Lung microvascular endothelial cell (primary cell): ENCODE measurements at regions not wholly inside any gene's neighbourhood (a gene's known extent, or its start where the extent isn't known, plus 50 kb on each side); places are given as distances from the start of the nearest gene placed in this dataset.
"Not testable (repeated sequence)": the region's sequence is repeated elsewhere in the genome, so short reads cannot be mapped to it uniquely, and the experiment has no call there.

Experiments used
- DNase-seq, 2 donors: peaks; one replicate each; pipeline versions ENCODE4 v3.0.0 to v3.0.0-alpha.2; 2010; ENCODE audit warnings: low read depth in 2 of 2

DNA sequence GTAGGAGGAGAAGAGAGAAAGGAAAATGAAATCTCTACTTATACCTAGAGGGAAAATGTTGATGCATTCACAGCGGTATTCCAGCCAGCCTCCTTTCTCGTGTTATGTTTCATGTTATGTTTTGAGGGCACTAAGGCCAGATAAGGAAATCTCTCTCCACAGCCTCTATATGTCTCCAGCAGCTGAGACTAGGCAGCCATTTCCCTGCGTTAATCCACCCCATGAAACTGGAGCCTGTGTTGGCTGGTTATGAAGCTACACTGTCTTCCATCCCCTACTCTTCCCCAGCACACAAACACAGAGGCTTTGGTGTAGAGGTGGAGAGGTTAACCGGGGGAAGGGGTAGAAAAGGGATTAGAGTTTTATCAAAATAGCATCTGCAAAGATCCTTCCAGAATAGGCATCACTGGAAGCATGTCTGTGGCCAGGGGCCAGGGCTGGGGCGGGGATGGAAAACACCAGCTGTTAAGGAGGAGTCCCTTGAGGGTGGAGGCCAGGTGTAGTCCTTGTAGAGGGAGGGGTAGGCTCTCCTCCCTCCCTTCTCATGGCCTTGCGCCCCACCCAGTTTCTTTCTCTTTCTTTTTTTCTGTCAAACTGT is 100.9 kb upstream of the TNP1 start:
- no peak for DNase-seq

DNA sequence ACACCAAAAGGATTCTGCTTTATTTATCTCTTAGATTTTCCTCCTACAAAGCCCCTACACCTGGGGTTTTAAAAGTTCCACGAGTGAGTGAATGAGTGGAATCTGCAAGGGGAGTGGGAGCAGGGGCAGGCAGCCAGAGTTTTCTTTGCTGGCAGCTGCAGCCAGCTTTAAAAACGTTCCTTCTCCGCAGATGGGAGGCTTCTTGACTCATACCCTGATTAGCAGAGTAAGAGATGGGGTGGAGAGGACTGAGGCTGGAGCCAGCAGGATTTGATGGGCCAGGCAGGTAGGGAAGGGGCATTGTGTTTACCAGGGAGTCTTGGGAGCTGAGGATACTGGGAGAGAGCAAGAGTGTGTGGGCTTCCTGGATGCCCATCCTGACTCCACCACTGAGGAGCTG is 99.6 kb upstream of the TNP1 start:
- DNase-seq = no peak

DNA sequence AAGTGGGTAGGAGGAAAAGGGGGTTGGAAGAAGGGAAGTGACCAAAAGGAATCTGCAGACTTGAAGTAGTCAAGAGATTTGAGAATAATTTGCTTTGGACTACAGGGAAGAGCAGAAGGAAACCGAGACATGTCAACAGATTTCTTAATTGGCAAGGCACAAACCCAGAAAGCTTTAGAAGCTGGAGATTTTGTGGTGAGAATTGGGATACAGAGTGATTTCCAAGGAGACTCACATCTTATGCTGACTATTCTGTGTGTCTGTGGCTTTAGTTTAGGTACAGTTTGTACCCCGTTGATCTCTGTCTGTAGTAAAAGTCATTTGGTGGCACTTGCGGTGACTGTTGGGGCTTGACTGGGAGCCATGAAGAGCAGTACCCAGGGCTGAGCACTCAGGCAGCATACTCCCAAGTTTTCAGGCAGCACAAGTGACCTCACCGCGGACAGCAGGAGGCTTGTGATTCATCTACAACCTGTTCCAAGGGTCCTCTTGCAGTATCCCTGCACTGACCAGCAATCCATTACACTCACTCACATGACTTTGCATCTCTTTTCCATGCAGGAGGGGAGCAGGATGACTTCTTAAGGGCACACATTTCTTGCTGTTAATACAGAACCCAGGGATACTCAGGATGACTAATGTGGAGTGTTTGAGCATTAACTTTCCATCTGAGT is 97.1 kb upstream of the TNP1 start:
- no peak for DNase-seq

DNA sequence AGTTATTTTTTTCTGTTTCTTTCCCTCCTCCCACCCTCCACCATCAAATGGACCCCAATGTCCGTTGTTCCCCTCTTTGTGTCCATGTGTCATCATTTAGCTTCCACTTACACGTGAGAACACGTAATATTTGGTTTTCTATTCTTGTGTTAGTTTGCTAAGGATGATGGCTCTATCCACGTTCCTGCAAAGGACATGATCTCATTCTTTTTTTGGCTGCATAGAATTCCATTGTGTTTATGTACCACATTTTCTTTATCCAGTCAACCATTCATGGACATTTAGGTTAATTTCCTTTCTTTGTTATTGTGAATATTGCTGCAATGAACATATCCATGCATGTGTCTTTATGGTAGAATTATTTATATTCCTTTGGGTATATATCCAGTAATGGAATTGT is 91.3 kb upstream of the TNP1 start:
- no peak for DNase-seq

DNA sequence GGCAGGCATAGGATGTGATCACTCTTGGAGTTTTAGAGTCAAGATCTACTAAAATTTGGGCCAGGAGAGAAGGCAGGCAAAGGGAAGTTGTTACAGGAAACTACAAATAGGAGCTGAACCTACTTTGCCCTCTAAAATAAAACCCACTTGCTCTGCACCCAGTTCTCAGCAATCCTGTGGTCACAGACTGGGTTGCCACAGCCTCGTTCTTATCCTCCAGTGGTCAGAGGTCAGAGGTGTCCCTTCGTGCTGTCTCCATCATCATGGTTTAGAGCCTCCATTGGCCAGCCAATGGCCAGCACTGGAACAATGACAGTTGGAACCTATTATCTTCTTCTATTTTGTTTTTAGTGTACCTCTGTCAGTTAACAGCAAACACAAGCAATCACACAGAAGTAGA is 90.7 kb upstream of the TNP1 start:
- no peak for DNase-seq

DNA sequence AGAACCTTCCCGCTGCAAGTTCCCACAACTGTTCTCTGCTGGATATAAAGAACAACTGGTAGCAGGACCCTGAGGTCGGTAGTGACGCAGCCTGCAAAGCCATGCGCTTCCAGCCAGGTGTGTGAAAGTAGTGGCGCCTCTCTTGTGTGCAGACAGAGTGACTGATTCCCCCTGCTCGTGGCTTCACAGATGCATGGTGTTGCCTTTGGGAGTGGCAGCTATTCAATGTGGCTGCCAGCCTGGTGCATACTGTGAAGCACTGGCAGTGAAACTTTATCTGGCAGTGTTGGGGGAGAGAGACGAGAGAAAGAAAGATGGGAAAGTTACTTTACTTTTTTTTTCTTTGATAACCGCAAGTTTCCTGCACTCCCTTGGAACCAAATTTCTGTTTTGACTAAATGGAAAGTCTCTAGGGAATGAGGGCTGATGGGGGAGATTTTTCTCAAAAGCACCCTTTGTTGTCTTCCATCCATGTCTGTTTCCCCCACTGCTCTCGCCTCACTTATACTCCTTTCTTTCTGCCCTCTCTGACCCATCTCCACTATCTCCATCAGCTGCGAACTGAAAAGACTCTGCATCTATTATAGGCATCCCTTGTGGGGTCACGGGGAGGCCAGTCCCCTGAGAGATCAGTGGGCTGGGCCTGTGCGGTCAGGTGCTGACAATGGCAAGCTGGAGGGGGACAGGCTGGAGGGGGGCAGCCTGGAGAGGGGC is 90.0 kb upstream of the TNP1 start:
- no peak for DNase-seq

DNA sequence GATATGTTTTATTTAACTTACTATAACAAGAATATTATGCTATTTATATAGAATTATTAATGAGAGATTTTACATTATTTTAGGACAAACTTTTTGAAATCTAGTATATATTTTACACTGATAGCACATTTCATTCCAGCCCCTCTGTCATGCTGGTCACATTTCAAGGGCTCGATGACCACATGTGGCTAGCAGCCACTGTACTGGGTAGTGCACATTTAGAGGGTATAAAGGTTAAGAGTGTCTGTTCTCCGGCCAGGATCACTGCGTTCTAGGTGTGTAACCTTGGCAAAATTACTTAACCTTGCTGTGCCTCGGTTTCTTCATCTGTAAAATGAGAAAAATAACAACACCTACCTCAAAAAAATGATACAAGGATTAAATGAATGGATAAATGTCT is 87.2 kb upstream of the TNP1 start:
- no peak for DNase-seq

DNA sequence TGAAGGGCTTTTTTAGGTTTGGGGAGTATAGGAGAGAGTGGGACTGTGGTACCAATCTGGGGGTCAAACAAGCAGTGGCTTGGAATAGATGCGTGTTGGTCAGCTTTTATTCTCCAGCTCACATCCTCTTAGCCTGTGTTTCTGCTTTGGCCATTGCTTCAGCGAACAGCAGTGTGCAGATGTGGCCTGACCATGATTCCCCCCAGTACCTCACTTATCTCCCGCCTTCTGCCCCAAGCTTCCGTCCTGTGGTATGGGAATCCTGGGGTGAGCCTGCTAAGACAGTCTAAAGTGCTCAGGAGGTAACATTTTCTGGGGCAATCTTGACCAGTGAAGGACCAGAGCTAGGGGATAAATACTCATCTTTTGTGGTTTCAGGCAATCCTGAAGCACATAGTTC is 84.9 kb upstream of the TNP1 start:
- no peak for DNase-seq

DNA sequence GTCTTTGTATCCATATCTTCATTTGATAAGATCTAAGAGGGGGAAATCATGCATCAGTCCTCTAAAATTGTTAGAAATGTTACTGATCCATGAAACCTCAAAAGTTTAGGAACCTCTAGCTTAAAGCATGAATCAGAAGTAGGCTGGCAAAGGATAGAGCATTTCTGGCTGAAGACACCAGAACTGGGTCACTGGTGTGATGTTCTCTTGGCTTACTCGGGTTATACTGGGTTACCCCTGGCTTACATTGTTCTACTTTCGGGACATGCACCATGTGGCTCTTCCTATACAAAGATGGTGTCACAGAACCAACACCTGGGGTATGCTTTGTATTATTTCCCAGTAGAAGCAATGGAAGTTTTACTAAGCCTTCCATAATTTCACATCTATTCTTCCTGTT is 83.2 kb upstream of the TNP1 start:
- no peak for DNase-seq

DNA sequence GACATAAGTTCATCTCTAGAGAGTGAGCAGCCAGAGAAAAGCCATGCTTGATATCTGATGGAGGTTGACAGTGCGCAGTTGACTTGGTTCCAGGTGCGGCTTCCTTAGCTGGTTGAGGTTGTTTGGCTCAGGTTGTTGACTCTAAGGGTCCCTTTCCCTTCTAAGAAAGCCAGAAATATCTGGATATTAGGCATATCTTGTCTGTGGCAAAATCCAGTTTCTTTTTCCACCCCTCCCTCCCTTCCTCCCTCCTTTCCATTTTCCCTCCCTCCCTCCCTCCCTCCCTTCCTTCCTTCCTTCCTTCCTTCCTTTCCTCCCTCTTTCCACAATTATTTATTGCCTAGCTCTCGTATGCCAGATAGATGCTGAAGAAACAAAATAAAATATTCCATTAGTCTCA is 82.6 kb upstream of the TNP1 start:
- DNase-seq = no peak

DNA sequence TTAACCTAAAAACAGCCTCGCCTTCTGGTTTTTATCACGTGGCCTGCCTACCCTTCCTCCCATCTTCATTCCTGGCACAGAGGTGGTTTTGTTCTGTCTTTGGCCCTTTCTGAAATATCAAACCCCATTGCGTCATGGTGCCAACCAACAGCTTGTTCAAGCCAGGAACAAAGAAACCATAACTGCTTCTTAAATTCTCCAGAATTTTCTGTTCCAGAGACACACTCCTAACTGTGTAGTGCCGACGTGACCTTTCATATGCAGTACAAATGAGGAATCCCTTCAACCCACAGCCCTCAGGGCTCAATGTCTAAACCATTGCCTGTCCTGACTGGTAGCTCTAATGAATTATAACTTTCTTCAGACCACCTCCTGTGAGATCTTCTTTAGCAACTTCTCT is 82.2 kb upstream of the TNP1 start:
- DNase-seq = no peak

DNA sequence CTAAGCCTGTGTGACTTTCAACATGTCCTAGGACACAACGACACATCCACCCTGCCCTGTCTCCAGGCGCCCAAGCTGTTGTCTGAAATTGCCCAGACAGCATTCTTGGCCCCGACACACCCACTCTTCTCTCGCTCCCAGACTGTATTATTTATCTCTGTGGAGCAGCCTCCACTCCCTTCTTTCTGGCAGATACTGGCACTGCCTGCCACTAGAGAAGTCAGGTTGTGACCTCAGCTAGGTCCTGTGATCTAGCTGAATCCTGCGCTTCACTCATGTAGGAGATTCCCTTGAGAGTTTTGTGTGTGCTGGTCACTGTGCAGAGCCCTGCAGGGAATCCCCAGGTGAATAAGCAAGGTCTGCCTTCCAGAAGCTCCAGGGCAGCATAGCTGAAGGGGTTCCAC is 77.1 kb upstream of the TNP1 start:
- DNase-seq = no peak

DNA sequence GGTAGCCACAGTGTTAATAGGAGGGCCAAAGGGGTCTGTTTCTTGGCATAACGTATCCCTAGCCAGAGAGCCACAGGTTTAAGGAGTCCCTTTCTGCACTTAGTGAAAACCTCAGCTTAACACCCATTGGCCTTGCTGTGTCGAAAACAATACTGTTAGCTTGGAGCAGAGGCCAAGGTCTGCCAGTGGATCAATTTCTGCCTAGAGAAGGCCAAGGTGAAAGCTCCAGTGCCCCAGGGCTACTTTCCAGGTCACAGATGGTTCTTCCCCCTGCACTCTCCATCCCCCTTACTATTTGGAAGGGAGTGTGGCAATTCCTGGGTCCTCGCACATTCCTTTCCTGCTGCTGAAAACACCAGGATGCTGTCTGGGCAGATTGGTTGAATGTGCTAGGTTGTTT is 74.8 kb upstream of the TNP1 start:
- no peak for DNase-seq

DNA sequence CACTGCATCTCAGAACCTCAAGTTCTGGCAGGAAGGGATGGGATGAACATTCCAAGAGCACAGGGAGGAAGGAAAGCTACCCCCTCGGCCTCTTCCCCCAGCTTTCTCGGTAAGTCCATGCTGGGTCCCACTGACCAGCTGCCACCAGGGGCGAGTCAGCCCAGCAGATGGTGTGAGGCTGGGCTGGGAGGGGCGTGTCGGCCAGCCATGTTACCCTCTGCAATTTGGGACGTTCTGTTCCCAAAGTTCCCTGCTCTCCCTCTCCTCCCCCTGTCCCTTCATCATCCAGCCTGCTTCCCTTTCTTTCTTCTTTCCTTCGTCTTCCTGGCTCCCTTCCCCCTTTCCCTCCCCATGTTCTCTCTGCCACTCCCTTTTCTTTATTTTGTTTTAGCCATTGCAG is 74.3 kb upstream of the TNP1 start:
- no peak for DNase-seq

DNA sequence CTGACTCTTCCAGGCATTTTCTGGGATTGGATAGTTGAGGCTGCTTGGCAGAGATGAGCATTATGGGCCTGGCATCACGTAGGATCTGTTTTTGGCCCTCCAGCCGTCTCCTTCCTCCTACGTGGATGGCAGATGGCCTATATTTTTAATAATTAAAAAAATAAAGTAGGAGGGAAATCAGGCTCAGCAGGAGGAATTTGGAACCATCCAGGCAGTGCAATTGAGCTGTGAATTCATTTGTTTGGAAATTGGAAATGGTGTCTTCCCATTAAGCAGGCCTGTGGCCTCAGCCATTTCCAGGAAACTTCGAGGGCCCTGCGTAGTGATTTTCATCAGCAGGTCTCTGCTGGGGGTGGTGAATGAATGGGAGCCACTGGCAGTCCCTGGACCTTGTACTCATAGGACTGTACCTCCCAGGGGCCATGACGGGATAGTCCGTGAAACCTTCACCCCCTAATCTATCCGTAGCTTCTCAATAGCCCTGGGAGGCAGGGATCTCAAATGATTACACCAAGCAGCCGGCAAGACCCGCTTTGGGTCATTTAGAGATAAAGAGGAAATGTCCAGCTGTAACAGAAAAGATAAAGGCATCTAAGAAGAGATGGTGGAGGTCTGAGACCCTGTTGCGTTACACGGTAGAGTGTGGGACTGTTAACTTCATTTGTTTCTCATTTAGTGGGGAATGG is 73.1 kb upstream of the TNP1 start:
- no peak for DNase-seq

DNA sequence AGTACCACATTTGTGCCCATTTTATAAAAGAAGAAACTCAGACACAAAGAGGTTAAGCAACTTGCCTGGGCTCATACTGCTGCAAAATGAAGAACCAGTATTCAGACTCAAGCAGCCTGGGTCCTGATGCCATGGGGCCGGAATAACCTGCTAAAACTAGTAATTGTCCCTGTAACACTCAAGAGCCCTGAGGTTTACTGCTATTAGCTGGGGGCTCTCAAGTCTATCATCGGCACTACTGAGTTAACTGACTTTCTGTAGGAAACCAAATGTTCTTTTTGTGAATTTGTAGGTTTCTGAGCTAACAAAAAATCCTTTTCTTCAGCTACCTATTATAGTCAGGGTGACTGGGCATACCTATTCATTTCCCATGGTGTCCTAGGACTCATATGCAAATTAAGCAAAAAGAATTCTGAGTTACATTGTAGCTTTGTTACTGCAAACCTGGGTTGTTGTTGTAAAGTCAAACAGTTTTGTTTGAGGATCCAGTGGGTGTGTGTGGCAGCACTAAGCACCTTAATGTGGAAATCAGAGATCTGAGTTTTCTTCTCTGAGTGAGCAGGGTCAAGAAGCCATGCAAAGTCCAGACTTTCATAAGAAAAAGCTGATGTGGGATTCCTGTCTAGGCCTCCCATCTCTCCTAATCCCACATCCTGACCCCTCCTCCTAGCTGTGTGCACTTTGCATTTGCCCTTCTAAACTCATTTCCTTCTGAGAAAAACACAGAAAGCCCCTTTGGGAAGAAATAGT is 72.4 kb upstream of the TNP1 start:
- peak in 1 of 2 donors; percentile 21 for DNase-seq

DNA sequence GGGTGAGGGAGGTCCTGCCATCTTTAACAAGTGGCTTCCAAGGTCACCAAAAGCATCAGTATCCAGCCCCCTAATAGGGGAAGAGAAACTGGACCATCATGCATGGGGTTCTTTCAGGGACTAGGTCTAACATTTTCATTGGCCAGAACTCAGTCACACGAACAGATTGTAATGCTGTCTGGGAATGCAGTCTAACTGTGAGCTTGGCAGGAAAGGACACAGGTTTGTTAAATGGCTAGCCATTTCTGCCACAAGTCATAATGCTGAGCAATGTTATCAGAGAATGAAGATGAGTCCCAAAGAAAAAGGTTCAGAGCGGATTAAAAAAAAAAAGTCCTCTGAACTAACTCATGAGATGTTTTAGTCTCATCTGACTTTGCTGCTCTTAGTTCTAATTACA is 70.9 kb upstream of the TNP1 start:
- DNase-seq = no peak

DNA sequence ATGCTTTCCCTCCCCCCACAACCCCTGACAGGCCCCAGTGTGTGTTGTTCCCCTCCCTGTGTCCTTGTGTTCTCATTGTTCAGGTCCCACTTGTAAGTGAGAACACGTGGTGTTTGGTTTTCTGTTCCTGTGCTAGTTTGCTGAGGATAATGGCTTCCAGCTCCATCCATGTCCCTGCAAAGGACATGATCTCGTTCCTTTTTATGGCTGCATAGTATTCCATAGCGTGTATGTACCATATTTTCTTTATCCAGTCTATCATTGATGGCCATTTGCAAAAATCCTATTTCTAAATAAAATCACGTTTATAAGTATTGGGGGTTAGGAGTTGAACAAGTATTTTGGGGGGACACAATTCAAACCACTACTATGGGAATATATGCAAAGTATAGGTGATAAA is 69.5 kb upstream of the TNP1 start:
- not testable (repeated sequence) for DNase-seq

DNA sequence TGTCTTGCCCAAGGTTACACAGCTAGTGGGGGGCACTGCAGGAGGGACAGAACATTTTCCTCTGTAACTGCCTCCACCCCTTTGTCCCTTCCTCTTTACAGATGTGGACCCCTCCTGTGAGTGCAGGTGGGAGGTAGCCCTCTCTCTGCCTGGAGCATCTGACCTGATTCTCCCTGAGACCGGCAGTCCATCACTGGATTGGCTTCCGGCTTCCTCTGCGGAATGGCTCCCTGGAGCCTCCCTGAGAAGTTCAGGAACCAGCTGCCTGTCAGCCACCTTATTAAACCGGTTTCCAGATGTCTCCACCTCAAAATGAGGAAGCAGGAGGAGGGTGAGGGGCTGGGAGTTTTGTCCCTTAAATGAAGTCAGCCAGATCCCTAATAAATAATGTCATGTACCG is 67.3 kb upstream of the TNP1 start:
- no peak for DNase-seq

DNA sequence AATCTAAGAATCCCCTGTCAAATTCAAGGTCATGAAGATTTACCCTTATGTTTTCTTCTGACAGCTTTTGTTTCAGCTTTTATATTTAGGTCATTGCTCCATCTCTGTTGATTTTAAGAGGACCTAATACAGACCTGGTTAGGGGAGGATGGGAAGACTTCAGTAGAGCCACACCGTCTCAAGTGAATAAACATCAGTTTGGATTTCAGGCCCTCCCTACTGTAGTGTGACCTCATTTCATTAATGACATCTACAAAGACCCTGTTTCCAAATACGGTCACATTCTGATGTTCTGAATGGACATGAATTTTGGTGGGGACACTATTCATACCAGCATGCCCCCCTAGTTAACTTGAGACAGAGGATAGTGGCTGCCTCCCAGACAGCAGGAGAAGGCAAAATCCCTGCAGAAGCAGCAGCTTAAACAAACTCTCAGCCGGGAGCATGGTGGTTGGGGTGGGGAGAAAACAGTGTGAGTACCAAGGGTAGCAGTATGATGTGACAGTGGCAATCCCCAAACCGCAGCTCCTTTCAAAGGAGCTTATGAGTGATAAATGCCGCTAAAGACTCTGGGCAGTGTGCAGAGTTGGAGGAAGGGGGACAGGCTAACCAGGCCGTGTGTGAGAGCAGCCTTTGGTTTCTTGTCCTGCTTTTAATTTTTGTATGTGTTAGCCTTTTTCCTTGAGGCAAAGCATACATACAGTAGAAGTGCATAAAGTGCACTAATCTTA is 65.9 kb upstream of the TNP1 start:
- no peak for DNase-seq

DNA sequence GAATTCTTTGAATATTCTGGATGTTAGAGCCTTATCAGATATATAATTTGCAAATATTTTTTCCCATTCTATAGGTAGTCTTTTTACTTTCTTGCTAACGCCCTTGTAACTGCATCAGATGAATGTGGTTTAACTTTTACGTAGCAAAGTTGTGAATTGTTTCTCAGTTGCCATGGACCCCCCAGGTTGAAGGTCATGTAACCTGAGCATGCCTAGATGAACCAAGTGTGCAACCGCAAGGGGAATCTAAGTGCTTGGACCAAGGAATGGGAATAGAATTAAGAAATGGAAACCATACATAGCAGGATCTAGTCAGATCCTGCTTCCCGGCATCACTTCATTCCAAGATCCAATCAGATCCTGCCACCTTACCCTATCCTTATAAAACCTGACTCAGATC is 65.1 kb upstream of the TNP1 start:
- DNase-seq = no peak
